Epidermal melanocyte (primary cell): ENCODE measurements at regions not wholly inside any gene's neighbourhood (a gene's known extent, or its start where the extent isn't known, plus 50 kb on each side); places are given as distances from the start of the nearest gene placed in this dataset.

ENCODE experiments used
- DNase-seq: peaks from one replicate; pipeline ENCODE4 v3.0.0; 2011; ENCODE audit warnings: low spot score; ENCODE audit not compliant: insufficient read length

DNA sequence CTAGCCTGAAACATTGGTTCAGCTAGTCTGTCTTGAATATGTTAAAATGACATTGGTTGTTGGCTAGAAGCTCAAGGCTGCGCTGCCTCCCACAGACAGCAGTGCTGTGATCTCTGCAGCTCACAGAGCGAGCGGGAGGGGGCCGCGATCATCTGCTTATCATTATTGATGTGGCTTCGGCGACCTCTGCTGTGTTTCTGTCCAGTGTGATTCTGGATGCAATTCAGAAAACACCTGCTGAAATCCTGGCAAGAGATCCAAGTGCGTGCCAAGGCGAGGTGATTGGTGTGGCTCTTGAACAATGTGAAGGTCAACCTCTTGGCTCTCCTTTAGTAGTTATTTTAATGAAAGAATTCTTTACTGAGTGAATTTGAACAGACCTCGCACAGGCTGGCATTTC, 142.3 kb upstream of the SASH1 start:
- DNase-seq, result no peak

DNA sequence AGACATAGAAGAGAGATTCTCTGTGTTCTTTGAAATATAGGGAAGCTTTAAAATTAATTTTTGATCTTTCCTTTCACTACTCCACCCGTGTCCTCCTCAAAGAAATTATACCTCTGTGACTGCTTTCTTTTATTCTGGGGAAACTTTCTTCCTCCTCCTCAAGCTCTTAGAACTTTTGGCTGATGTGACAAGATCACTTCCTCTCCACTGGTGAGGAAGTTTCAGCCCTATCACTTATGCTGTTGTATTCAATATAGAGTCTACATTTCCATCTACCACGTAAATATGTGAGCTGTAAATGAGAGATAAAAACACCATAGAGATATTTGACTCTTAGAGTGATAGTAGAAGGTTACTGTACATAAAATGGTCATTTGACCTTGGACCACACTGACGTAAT, 141.9 kb upstream of the SASH1 start:
- DNase-seq, result no peak

DNA sequence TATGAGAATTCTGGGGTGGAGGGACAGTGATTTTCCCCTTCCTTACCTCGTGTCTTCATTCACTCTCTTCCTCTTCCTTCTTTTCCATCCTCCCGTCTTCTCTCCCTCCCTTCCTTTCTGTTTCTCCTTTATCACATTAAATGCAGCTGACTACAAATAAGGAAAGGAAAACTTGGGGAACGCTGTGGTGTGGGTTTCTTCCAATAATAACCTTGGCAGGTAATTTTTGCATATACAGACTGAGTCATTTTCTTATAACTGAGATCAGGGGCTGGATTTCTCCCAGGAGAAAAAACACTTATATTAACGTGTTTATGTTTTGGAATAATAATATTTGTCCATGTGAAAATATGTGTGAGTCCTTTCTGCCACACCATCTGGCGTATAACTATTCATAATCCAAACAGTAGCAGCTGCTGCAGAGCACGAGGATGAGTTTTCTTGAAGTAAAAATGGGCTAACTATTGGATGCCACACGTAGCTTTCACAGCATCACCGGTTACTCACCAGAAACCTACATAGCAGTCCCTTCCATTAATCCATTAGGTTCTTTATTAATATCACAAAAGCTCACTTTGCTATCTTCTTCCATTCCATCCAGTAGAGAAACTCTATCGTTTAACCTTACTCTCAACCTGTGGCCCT, 139.2 kb upstream of the SASH1 start:
- DNase-seq, result no peak

DNA sequence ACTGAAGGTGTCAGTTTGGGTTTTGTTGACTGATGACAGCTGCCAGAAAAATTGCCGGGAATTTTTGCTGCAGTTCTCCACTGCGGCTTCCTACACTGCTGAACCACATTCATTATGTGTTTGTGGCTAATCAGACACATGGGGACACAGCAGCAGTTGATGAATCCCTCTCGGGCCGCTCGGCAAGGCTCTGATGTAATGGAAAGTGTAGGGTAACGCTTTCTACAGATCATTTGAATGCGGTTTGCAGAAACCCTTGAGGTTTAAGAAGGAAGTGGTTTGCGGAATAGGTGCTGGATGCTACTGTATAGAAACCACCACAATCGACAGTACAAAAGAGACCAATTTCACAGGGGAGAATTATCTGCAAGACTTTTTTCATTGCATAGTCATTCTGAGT, 138.7 kb upstream of the SASH1 start:
- no peak for DNase-seq

DNA sequence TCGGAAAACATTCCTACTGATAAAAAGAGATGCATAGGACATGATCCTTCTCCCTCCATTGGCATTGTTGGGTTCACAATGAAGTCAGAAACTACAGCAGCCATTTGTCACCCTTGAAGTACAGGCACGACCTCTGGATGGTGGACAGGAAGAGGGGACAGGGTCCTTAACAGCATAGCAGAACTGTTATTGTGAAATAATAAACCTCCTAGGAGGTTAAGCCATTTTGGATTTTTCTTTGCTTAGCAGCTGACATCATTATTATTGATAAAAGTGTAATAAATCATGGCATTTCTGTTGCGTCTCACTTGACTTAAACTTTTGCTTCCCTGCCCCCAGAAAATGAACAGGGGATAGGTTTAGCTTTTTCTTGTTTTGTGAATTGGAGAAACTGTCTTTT, 134.3 kb upstream of the SASH1 start:
- no peak for DNase-seq

DNA sequence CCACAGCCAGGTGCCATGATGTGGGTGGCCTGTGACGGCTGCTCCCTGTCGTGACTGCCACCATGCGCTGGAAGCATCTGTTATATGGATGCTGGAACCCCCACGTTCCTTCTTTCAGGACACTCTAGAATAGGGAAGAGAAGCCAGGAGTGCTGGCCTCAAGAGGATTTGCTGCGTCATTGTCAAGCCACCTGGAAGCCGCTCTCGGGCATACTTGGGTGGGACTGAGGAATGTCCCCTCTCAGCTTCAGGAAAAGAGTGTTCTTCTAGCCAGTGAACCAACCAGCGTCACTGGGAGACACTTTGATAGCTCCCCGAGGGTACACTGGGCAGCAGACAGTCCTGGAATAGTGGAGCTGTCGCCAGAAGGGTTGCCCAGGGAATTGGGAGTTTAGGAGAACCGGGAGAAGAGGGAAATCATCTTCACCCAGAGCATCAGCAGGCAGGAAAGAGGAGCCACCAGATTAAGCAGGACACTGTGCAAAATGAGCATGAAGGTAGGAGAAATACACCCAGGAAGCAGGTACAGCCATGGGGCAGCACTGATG, 130.8 kb upstream of the SASH1 start:
- no peak for DNase-seq

DNA sequence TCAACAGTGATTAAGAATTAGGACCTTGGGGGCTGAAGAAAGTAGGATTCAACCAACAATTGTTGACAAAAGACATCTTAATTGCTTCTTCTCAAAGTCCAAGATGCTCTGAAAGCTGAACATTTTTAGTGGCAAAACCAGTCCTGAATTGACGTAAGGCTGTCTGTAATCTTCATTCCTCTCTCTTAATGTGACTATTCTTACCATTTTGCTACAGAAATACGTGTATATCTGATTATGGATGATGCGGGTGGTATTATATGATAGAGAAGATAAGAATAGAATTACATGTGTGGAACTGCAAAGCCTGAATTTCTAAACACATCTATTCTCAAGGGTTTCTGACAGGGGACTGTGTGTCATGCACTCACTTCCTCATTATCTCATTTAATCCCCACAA, 130.3 kb upstream of the SASH1 start:
- DNase-seq, result no peak

DNA sequence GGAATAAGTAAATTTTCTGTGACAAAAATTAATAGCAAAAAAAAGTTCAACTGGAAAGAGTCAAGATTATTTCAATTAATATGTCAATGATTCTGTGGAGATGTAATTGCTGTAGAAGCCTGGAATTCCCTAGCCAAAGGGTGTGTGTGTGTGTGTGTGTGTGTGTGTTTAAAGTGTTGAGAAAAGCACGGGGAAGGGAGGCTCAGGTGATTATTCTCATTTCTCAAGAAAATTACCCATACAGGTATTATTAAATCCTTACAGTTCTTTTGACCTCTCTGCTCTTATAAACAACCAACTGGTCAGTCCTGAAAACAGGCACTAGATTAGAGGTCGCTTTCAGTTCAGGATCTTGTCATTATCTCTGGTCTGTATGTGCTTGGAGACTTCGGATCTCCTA, 129.3 kb upstream of the SASH1 start:
- no peak for DNase-seq

DNA sequence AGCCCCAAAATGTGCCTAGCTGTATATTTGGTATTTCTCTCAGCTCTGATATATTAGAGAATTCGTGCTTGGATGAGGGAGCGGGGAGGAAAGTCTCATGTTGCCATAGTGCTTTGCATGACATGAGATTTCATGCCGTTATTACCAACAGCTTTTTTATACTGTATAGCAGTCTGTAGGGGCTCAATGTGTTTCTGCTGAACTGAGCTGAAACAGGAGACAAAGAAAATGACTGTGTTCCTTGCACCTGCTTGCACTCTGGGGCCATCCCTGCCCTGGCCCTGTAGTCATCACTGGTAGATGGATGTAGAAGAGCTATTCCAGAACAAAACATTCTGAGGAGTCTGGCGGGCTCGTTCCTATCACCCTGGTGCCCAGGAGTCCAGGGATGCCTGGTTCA, 128.0 kb upstream of the SASH1 start:
- DNase-seq, result no peak

DNA sequence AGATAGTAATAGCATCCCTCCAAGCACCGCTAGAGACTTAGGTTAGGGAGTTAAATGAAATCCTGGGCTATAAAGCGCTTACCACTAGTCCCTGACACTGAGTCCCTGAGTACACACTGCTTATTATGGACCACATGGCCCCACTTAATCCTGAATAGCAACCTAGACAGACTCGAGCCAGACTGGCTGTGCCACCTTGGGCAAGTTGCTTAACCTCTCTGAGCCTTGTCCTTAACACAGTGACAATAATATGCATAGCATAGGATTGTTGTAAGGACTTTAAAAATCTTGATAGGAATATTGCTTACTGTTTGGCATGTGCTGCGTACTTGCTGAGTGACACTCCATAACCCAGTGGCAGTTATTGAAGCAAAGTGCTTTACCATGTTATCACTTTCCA, 125.6 kb upstream of the SASH1 start:
- no peak for DNase-seq

DNA sequence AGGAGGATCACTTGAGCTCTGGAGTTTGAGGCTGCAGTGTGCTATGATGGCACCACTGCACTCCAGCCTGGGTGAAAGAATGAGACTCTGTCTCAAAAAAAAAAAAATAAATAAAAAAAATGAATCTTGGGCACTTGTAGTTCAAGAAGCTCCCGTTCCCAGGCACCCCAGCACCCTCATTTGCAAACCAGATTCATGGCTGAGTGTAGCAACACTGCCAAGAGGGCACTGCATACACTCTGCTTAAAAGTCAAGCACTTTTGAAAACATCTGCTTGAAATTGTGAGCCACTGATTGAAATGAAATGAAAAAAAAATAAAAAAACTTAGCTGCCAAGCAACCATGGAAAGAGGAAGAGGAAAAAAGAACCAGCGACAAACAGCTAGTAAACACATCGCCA, 124.7 kb upstream of the SASH1 start:
- no peak for DNase-seq

DNA sequence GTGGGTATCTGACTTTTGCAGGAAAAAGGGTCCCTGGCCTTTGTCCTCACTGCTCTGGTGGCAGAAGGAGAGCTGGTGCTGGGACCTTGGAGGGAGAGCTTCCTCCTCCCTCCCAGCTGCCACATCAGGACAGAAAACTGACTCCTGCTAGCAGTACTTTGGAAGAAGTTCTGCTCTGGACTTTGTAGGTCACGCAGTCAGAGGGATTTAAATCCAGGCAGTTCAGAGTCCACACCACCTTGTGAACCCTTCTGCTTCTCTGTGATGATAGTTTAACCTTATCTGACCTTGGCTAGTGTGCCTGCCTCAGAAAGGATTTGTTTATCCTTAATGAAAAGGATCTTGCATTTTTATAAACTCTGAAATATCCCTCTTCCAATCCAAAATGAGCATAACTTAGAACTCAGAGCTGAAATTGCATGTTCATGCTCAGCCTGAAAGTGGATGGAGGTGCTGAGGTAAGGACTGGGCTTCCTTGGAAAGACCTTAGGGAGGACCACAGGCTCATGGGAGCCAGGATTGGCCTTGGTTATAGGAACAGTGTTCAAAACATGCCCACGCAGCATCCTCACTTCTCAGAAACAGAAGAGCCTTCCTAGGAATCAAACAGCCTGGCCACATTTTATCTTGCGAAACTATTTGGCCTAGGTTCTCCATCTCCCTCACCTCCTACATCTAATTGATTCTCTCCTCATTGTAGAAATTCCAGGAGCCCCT, 123.9 kb upstream of the SASH1 start:
- no peak for DNase-seq

DNA sequence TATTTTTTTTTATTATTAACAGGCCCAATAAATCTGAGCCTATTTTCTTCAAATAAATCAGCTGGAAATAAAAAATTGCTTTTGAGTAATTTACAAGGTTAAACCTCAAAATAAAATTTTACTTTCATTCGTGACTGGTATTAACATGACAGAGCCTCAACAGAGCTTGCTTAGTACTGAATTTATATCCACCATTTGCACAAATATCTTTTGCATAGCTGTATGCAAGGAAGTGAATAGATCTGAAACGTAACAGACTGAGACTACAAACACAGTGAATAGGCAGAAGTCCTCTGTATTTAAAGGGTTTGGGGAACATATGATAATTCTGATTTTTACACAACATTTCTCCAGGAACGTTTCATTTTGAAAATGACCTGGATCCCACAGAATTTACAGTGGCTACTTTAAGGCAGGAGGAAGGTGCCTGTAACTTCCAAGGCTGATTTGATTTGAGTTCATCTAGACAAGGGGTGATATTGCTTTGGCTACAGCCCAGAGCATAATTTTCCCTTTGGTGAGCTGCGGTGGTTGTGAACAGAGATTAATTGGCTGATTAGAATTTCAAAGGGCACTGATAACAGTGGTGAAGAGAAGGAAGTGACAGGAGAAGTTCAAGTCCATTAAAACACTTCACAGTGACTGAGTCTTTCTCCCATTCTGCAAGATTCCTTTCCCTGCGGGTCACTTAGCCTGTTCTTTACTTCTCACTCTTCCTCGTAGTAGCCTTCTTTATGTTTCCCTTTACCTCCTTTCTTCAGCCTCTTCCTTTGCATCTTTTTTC, 121.2 kb upstream of the SASH1 start:
- DNase-seq, result no peak

DNA sequence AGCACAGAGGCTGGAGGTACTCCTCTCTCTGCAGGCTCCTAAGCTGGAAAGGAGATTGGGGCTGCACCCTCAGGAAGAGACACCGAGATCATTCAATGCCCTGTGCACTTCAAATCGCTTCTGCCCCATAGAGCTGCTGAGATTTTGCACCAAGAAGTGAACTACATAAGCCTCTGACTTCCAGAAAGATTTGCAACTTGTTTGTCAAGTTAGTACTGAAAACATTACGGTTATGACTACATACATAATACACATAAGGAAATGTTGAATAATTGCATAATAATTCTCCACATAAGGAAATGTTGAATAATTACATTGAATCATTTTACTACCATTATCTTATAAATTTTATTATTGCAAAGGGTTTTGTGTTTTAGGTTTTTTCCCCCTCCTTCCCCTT, 120.3 kb upstream of the SASH1 start:
- no peak for DNase-seq

DNA sequence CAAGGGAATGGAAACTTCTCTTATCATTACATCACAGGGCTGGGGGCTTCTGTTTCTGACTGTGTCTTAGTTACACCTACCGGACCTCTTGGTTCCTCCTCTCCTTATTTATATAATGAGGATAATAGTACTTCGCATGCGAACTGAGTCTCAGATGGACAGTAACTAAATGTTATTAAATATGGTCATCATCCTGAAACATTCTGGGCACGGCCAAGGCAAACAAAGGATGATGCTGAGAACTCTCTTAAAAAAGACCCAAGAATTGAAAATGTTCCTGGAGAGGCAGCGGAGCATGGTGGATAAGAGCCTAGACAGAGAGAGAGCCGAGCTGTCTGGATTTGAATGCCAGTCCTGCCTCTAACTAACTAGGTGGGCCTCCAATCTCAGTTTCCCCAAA, 119.8 kb upstream of the SASH1 start:
- DNase-seq, result no peak

DNA sequence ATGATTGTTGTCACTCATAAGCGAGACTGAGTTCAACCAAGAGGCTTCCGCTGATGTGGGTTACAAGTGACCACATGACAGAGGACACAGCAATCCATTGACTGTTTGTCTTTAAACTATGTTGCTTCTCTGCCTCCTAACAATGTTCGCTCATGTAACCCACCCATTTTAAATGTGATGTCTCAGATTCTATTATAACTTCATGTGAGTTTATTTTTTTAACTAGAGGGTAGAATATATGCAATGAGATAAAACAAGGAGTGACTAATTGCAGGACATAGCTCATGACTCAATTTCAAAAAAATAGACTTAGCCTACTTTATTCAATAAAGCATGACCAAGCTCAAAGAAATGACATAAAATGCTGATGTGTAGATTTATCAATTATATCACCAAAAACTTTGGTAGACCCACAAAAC, 119.2 kb upstream of the SASH1 start:
- DNase-seq, result no peak

DNA sequence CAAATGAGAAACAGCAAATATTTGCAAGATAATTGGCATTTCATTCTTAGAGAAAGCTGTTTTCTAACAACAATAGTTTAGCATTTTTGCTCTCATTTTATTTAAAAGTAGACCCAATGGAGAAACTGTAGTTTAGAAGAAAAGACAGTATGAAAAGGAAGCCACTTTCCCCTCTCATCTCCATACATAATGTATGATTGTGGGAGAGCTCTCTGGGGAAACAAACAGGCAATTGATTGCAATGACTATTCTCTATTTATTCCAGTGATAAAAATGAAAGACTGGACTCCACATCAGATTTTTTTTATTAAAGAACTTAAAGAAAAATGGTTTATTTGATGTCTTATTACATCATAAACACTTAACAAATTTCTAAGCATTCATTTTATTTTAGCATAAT, 116.8 kb upstream of the SASH1 start:
- no peak for DNase-seq

DNA sequence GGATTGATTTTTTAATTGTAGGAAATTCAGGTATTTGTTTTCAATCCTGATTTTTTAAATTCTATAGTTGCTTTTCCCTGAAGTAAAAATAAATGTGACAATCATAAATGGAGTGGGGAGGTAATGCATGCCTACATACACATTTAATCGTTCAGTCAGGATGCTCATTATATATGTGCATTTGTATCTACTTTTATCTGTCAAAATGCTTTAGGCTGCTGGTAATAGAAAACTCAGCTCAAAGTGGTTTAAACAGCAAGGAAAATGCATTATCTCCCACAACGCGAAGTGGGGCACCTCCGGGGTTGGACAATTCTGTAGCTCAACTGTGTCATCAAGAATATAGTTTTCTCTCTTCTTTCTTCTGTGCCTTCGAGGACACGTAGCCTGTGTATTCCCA, 116.4 kb upstream of the SASH1 start:
- DNase-seq, result no peak

DNA sequence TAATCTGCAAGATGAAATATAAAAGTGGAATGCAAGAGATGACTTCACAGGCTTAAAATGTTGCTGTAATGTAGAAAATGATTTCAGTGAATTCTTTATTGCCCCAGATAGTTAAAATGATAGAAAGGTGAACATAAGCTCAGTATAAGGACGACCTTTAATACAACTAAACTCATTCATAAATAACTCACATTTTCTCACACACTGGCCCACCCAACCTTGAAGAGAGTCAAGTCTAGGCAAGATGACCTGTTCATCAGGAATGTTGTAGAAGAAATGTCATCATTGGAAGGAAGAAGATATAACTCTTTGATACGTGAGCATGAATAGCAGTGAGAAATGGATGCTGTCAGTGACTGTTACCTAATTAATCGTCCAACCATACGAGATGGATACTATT, 111.1 kb upstream of the SASH1 start:
- no peak for DNase-seq

DNA sequence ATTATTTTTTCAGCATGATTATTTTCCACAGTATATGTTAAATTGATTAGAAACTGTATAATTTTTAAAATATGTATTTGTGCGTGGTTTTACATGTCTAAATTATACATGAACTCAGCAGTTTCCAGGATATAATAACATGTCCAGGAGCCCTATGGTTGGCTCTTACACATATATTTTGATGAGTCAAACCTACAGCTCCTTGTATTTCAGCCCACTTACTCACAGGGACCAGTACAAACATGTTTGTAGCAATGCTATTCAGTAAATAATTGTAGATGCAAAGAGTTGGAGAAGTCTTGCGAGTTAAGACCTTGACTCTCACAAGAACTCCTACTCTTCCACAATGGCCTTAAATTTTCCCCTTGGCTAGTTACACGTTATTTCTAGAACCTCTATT, 107.2 kb upstream of the SASH1 start:
- no peak for DNase-seq

DNA sequence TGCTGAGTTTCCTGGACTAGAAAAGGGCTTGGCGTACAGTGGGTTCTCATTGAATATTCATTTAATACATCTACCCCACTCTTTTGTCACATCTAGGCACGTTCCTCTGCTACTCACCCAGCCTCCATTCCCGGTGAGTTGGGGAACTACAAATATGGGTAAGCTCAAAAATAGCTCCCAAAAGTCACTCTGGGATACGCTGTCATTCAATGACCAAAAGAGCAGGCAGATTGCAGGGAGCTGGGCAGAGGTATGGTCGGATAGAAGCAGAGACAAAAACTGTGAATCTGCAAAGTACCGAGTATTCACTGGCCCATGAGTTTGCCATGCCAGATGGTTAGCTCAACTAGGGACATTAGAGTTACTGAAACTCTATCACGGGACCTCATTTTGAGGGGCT, 103.9 kb upstream of the SASH1 start:
- no peak for DNase-seq

DNA sequence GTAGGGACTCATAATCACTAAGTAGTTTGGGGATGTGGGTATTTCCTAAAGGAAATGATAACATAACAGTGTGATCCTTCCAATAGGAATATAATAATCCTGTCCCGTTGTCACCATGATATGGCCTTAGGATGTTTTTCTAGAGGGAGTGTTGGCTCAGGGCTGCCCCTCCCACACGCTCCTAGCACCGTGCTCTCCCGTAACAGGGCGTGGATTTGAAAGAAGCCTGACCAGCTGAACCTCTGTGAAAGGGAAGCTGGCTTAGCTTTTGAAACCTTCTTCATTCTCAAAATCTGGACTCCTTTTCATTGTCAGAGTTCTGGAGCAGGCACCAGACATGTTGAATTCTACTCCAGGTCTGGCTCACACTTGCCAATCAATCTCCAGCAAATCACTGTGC, 103.4 kb upstream of the SASH1 start:
- no peak for DNase-seq
